MM.1S (cell line): ENCODE measurements at regions not wholly inside any gene's neighbourhood (a gene's known extent, or its start where the extent isn't known, plus 50 kb on each side); places are given as distances from the start of the nearest gene placed in this dataset.

Experiments used
- CTCF ChIP-seq: fragments of 300-600 bp; sonication (generic); IDR thresholded peaks from 2 replicates; pipeline ENCODE4 v1.5.1; 2016; ENCODE audit warnings: antibody characterized with exemption, low read length, mixed read lengths
- EZH2phosphoT487 ChIP-seq: fragments of 300-600 bp; sonication (generic); IDR thresholded peaks from 2 replicates; pipeline ENCODE4 v1.6.1; 2018; ENCODE audit warnings: antibody characterized with exemption, low read length

GRCh38 chr1:116855773-116856201, 53.9 kb upstream of the PTGFRN start:
- TF ChIP-seq CTCF (no peak), EZH2phosphoT487 (no peak)
